ENCODE measurements at regions not wholly inside any gene's neighbourhood (a gene's known extent, or its start where the extent isn't known, plus 50 kb on each side); places are given as distances from the start of the nearest gene placed in this dataset.
"Not testable (repeated sequence)": the region's sequence is repeated elsewhere in the genome, so short reads cannot be mapped to it uniquely, and the experiment has no call there.

GRCh38 chr1:184184614-184185013 is 133.1 kb downstream of the TSEN15 start:
- not testable (repeated sequence) for DNase-seq

DNA sequence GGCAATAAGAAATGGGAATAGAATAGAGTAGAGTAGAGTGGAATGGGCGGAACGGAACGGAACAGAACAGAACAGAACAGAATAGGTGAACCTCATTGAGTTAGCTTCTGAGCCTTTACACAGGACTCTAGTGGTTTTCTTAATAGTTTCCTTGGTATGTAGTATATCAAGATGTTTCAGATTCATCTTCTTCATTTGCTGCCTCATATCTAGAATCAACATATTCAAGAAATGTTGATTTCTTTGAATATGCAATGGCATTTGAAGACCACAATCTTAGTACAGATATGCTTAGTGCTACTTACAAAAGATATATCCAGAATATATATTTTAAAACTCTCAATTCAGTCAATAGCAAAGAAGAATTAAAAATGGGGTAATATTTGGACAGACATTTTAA is 133.8 kb downstream of the TSEN15 start:
- no peak for DNase-seq

GRCh38 chr1:184186167-184186566 is 134.6 kb downstream of the TSEN15 start:
- DNase-seq: no peak

DNA sequence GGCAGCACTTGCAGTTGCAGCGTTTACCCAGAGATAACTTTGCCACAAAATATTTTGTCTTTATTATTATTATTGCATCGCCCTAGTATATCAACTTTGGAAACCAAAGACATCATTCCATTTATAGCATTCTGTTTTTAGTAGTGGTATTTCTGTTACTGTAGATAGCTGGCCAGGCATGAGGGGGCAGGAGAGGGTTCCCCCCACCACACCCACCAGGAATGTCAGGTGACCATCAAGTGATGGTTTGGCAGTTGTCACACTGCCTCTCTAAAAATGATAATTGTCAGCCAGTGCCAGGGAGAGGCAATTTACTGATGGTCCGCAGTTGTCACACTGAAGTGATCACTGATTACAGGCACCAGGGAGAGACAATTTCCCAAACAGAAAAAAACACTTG is 135.6 kb downstream of the TSEN15 start:
- no peak for DNase-seq

- no peak for DNase-seq
Measured at GRCh38 chr1:184188037-184188436, 136.5 kb downstream of the TSEN15 start.

GRCh38 chr1:184189361-184189760 is 137.8 kb downstream of the TSEN15 start:
- no peak for DNase-seq

DNA sequence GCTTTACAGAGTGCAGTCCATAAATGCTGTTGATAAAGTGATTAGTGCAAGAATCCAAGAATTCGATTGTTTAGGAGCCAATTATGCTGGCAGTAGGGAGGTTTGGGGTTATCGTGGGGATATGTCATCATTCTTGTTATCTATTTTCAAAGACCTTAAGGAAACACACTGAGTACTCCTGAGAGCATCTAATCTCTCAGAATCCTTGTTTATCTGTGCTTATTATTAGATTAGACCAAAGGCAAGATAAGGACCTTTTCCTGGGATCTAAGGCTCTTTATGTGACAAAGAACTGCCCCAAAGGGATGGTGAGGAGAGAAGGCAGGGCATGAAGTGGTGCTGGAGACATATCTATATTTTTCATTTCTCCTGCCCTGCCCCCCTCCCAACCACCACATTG is 139.1 kb downstream of the TSEN15 start:
- DNase-seq: no peak

GRCh38 chr1:184191181-184191621 is 139.7 kb downstream of the TSEN15 start:
- peak; percentile 50 for DNase-seq

DNA sequence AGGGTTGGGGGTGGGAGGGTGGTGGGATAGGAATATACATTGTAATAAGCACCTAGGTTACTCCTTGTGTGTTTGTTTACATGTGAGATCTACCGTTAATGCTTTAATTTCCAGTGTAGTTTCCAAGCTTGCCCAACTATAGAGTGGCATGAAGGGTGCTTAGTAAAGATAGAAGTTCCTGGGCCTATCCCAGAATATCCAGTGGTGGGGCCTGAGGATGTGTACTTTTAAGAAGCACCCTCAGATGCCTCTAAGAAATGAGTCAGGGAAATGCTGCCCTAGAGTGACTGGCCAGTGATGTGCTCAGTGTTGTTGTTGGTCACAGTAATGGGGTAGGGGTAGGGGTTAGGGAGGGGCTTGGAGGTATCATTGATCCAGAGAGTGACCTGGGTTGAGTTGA is 141.3 kb downstream of the TSEN15 start:
- no peak for DNase-seq

GRCh38 chr1:184193451-184193850 is 141.9 kb downstream of the TSEN15 start:
- DNase-seq: no peak

GRCh38 chr1:184194236-184194635 is 142.7 kb downstream of the TSEN15 start:
- no peak for DNase-seq

GRCh38 chr1:184195722-184196121 is 144.2 kb downstream of the TSEN15 start:
- not testable (repeated sequence) for DNase-seq

GRCh38 chr1:184197831-184198230 is 146.3 kb downstream of the TSEN15 start:
- DNase-seq: no peak

- peak; percentile 33 for DNase-seq
Measured at GRCh38 chr1:184199036-184199435, 147.5 kb downstream of the TSEN15 start.

- DNase-seq: no peak
Measured at GRCh38 chr1:184199438-184200085, 148.0 kb downstream of the TSEN15 start.

GRCh38 chr1:184208622-184209021 is 157.1 kb downstream of the TSEN15 start:
- DNase-seq: no peak

- peak; percentile 18 for DNase-seq
Measured at GRCh38 chr1:184210031-184210430, 158.5 kb downstream of the TSEN15 start.

DNA sequence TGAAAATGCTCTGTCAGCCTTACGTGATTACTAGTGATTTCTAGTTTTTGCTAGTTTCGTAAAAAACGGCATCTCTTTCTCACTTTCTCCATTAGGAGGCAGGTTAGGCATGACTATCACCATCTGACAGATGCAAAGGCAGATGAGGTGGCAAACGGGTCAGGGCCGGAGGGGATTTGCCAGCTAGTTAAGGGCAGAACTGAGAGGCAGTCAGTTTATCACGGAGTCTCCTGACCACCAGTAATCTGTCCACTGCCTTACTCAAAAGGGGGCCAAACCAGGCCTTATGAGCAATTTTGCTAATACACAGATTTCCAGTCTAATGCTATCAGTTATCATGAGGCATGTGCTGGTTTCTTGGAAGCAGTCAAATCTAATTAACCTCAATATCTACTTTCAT is 159.3 kb downstream of the TSEN15 start:
- no peak for DNase-seq

GRCh38 chr1:184212649-184213314 is 161.3 kb downstream of the TSEN15 start:
- peak; percentile 94 for DNase-seq

- DNase-seq: no peak
Measured at GRCh38 chr1:184214128-184214527, 162.6 kb downstream of the TSEN15 start.

DNA sequence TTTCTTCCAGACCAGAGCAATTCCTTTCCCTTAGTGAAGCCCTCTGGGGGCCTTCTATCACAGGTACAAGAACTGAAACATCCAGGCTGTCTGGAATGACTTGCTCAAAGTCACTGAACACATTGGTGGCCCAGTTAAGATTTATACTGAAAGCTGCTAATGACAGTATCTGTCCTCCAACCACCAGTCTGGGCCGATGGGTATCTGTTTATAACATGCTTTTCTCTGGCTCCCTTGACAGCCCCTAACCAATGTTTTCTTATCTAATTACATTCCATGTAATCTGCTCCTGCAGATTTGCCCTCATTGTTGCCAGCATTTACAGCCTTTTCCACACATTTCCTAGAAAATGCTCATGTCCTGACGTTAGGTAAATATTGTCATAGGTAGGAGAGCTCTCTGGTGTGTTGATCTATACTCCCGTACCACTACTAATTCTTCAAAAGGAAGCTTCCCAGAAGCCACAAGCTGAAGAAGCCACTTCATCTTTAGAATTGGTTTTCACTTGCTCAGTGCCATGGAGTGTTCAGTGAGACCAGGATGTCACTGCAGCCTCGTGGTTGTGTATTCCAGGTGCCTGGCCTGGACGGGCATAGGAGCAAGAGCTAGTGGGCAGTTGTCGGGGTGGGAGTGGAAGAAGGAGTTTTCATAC is 163.9 kb downstream of the TSEN15 start:
- DNase-seq: no peak

- no peak for DNase-seq
Measured at GRCh38 chr1:184218458-184219075, 167.0 kb downstream of the TSEN15 start.

GRCh38 chr1:184219414-184219813 is 167.4 kb upstream of the C1orf21 start:
- peak; percentile 32 for DNase-seq

Data from fibroblast of skin of back (primary cell).